ENCODE measurements at regions not wholly inside any gene's neighbourhood (a gene's known extent, or its start where the extent isn't known, plus 50 kb on each side); places are given as distances from the start of the nearest gene placed in this dataset.

DNA sequence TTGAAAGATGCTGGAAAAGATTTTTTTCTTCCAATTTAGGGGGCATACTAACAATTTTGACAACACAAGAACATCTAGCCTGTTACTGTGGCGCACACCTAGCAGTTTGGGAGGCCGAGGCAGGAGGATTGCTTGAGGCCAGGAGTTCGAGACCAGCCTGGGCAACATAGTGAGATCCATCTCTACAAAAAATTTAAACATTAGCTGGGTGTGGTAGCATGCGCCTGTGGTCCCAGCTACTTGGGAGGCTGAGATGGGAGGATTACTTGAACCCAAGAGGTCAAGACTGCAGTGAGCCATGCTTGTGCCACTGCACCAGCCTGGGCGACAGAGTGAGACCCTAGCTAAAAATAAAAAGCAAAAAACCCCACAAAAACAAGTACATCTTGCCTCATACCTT is 168.8 kb downstream of the TANC2 start:
- no peak for DNase-seq

- DNase-seq, result no peak
Observed at GRCh38 chr17:63136369-63137012, 170.5 kb downstream of the TANC2 start.

- DNase-seq, result no peak
Observed at GRCh38 chr17:63137163-63137562, 171.1 kb downstream of the TANC2 start.

DNA sequence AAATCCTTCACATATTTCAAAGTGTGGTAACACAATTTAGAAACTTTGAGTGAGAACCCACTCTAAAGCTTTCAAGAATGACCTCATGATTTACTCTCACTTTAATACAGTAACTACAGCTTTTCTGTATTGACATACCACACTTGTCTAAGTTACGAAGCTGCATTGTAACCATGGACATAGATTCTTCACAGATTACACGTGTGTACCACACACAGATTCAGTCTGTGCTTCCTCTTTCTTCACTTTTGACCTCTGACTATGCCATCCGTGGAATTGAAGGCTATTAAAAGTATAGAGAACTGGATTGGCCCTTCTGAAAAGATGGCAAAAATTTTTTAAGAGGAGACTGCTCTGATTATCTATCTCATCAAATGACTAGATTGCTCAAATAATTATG is 172.7 kb downstream of the TANC2 start:
- DNase-seq, result no peak

DNA sequence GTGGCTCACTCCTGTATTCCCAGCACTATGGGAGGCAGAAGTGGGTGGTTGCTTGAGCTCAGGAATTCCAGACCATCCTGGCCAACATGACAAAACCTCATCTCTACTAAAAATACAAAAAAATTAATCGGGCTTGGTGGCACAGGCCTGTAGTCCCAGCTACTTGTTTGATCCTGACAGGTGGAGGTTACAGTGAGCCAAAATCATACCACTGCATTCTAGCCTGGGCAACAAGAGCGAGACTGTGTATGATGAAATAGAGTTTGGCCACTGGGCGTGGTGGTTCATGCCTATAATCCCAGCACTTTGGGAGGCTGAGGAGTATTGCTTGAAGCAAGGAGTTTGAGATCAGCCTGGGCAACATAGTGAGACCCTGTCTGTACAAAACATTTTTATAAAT is 173.3 kb downstream of the TANC2 start:
- no peak for DNase-seq

DNA sequence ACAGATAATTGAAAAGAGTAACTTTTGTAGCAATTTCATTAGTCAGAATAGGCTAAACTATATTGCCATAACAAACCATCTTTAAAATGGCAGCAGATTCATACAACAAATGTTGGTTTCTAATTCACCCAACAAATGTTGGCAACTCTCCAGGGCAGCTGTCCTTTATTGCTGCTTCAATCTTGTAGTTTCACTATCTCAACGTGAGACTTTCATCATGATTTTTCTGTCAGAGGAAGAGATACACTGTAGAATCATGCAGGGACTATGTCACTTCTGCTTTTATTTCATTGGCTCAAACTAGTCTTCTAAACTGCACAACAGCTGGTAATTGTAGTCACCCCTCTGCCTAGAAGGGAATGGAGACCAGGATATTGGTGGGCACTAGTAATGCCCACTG is 174.2 kb downstream of the TANC2 start:
- peak; percentile 69 to 79 for DNase-seq

- no peak for DNase-seq
Observed at GRCh38 chr17:63142836-63143235, 176.8 kb downstream of the TANC2 start.

GRCh38 chr17:63150490-63150889 is 184.5 kb downstream of the TANC2 start:
- no peak for DNase-seq

DNA sequence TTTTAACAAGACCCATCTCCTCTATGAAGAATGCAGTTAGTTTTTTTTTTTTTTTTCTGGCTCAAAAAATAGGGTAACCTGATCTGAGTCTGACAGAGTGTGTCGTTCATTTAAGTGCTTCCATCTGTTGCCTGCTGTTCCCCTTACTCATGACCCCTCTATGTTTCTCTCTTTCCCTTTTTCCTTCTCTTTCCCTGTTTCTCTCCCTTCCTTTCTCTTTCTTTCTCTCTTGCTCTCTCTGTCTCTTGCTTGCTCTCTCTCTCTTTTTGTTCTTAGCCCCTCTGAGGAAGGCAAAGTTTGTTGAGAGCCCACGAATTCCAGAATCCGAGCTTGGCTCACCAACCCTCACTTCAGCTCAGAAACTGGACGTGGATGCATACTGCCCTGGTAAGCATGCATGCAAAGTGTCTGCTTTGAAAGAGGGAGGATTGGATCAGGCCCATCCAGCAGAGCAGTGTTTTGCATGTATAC is 185.0 kb downstream of the TANC2 start:
- no peak for DNase-seq

GRCh38 chr17:63151941-63152523 is 186.0 kb downstream of the TANC2 start:
- DNase-seq, result no peak

- no peak for DNase-seq
Observed at GRCh38 chr17:63153488-63153887, 187.5 kb downstream of the TANC2 start.

GRCh38 chr17:63154586-63155244 is 188.7 kb downstream of the TANC2 start:
- DNase-seq, result no peak

- peak; percentile 62 to 63 for DNase-seq
Observed at GRCh38 chr17:63156986-63157385, 191.0 kb downstream of the TANC2 start.

GRCh38 chr17:63162406-63163157 is 196.5 kb downstream of the TANC2 start:
- DNase-seq, result no peak

- DNase-seq, result no peak
Observed at GRCh38 chr17:63163158-63163520, 197.1 kb downstream of the TANC2 start.

DNA sequence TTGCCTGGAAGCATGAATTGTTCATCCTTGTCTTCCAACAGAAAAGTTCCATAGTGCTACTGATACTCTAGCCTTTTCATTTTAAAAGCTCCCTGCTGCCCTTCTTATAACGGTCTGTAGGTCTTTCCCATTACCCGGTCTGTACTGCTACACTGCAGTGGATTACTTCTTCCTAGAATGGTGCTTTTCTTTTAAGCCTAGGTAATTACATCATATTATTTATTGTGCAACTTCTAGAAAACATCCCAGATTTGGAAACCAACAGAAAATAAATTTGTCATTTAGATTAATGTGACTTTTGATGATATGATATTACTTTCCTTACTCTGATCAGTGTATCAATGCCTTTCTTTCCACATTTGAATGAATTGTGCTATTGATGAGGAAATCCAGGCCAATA is 199.4 kb downstream of the TANC2 start:
- no peak for DNase-seq

DNA sequence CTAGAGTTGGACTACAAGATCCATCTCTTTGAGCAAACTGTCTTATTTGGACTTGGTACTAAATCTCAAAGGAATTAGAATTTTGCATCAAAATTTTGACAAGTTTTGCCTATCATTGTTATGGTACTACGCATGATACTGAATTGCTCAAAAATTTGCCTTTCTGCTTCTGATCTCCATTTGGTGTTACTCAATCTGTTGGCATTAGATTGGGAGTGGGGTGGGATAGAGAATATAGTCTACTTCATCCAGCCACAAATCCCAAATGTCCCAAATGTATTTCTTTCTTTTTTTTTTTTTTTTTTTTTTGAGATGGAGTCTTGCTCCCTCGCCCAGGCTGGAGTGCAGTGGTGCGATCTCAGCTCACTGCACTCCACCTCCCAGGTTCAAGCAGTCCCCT is 204.8 kb downstream of the TANC2 start:
- no peak for DNase-seq

DNA sequence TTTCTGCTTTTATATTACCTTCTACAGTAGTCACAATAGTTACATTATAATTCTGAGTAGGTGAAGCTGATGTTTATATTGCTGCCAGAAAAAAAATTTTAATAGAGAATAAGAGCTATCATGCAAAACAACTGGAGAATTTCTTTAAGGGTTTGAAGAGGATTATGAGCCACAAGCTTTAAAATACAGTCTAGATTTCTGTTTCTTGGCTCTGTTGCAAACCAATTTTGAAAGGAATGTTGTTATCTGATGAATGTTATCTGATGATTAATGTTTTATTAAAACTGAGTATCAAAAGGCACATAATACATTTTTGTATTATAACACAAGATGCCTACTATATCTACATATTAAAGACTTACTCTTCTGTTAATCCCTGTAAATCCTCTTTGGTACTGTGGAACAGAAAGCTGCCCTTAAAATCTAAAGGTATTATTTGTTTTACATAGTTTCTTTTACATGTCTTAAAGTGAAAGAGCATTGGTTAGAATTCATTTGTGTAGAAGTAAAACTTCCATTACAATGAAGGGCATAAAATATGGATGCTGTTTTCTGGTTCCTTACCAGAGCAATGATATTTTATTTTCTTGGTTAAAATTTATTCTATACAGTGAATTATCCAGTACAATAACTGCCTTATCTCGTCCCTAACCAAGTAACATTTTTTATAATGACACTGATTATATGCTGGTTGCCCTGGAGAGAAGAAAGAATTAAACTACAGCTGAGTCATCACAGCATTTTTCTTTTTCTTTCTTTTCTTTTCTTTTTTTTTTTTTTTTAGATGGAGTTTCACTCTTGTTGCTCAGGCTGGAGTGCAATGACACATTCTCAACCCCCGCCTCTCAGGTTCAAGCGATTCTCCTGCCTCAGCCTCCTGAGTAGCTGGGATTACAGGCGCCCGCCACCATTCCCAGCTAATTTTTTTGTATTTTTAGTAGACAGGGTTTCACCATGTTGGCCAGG is 205.7 kb downstream of the TANC2 start:
- no peak for DNase-seq

DNA sequence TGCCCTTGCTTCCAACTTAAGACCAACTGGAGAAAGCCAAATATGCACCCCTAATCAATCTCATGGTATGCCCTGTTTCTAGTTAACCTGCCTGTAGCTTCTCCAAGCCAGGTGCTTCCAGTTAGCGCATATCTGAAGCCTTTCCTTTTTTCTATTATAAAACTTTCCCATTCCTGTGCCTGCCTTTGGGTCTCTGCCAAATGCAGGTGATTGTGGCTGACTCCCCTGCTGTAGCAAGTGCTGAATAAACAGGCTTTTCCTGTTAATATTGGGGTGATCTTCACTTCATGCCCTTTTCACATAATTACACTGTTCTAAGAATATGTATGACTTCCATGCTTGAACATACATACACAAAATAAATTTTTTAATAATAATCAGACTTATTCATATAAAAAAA is 207.4 kb downstream of the TANC2 start:
- DNase-seq, result no peak

GRCh38 chr17:63173903-63174302 is 207.9 kb downstream of the TANC2 start:
- DNase-seq, result no peak

DNA sequence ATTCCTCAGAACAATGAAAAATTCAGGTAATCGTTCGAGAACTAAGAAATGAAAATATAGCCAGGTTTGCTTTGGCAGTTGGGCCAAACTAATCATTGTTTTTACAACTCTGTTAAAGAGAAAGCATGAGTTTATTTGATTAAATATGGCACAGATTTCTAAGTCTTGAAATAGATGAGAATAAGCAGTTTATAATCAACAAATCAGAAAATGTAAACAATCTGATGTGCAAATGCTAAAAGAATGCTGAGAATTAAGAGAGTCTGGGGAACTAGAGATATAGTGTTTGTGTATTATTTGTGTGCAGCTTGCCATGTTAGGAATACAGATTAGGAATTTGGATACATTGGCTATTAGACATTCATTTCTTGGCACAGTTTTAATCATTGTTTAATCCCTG is 212.5 kb downstream of the TANC2 start:
- no peak for DNase-seq

DNA sequence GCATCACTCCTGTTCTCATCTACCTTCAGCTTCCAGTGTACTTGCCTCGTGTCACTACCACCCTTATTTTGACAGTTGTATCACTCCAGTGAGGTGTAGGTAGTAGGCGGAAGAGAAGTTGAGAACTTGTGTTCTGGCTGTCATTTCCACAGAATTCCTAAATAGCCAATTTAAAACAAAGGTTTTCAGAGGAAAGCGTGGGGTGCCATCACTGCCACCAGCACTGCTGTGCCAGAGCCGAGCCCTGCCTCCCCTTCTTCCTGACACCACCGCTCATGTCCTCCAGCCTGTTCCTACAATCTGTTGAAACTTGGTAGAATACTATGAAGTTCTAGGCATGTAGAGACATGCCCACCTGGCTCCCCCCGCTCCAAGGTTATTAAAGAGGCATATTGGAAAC is 215.8 kb downstream of the TANC2 start:
- DNase-seq, result no peak

GRCh38 chr17:63185420-63185819 is 219.4 kb downstream of the TANC2 start:
- no peak for DNase-seq
